DND-41 (cell line): ENCODE measurements at regions not wholly inside any gene's neighbourhood (a gene's known extent, or its start where the extent isn't known, plus 50 kb on each side); places are given as distances from the start of the nearest gene placed in this dataset.
"Not testable (repeated sequence)": the region's sequence is repeated elsewhere in the genome, so short reads cannot be mapped to it uniquely, and the experiment has no call there.

Source experiments
- EZH2 ChIP-seq: IDR thresholded peaks from 3 replicates; pipeline ENCODE4 v1.6.1; 2012; ENCODE audit warnings: borderline replicate concordance, low read depth, mild to moderate bottlenecking, moderate library complexity, low read length, inconsistent platforms; ENCODE audit not compliant: severe bottlenecking
- TF ChIP-seq, protein P1 (sequence below): IDR thresholded peaks from 2 replicates; pipeline ENCODE4 v1.5.1; 2012; ENCODE audit warnings: borderline replicate concordance, low read length, moderate library complexity, mild to moderate bottlenecking; ENCODE audit not compliant: poor library complexity, severe bottlenecking; ENCODE audit errors: extremely low read depth

DNA sequence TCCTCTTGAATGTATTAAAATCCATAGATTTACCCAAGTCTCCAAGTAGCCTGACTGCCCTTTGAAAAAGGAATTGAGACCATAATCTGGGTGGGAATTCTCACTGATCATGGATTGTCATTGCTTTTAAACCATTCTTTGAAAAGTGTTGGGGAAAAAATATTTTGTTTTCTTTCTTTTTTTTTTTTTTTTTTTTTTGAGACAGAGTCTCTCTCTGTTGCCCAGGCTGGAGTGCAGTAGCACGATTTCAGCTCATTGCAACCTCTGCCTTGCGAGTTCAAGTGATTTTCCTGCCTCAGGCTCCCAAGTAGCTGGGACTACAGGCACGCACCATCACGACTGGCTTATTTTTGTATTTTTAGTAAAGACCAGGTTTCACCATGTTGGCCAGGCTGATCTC lies 119.6 kb upstream of the PRSS16 start:
- not testable (repeated sequence) for TF ChIP-seq EZH2
- TF ChIP-seq, protein P1, sequence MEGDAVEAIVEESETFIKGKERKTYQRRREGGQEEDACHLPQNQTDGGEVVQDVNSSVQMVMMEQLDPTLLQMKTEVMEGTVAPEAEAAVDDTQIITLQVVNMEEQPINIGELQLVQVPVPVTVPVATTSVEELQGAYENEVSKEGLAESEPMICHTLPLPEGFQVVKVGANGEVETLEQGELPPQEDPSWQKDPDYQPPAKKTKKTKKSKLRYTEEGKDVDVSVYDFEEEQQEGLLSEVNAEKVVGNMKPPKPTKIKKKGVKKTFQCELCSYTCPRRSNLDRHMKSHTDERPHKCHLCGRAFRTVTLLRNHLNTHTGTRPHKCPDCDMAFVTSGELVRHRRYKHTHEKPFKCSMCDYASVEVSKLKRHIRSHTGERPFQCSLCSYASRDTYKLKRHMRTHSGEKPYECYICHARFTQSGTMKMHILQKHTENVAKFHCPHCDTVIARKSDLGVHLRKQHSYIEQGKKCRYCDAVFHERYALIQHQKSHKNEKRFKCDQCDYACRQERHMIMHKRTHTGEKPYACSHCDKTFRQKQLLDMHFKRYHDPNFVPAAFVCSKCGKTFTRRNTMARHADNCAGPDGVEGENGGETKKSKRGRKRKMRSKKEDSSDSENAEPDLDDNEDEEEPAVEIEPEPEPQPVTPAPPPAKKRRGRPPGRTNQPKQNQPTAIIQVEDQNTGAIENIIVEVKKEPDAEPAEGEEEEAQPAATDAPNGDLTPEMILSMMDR = not testable (repeated sequence)
